Central memory CD8-positive, alpha-beta T cell (primary cell): ENCODE measurements at regions not wholly inside any gene's neighbourhood (a gene's known extent, or its start where the extent isn't known, plus 50 kb on each side); places are given as distances from the start of the nearest gene placed in this dataset.

Source experiments
- ATAC-seq: fragments of 150-1000 bp; cut with Tn5 transposase; replicated peaks from 2 replicates; pipeline ENCODE4 v1.10.0; 2022; ENCODE audit warnings: mild to moderate bottlenecking, moderate FRiP score, moderate number of reproducible peaks; ENCODE audit not compliant: poor library complexity, severe bottlenecking; ENCODE audit errors: extremely low read depth
- DNase-seq, 2 donors: peaks; one replicate each; pipeline ENCODE4 v3.0.0; 2021; ENCODE audit warnings: low spot score in 2 of 2
- H3K27ac Mint-ChIP-seq: one replicate; pipeline ENCODE4 v1.8.0; 2022; ENCODE audit warnings: low read depth, mild to moderate bottlenecking, moderate library complexity, mixed read lengths
- H3K27me3 Mint-ChIP-seq: one replicate; pipeline ENCODE4 v1.8.0; 2022; ENCODE audit warnings: mixed read lengths
- H3K36me3 Mint-ChIP-seq: one replicate; pipeline ENCODE4 v1.8.0; 2022; ENCODE audit warnings: mild to moderate bottlenecking, moderate library complexity, mixed read lengths; ENCODE audit not compliant: insufficient read depth
- H3K4me1 Mint-ChIP-seq: one replicate; pipeline ENCODE4 v1.8.0; 2022; ENCODE audit warnings: mixed read lengths
- H3K4me3 Mint-ChIP-seq: one replicate; pipeline ENCODE4 v1.8.0; 2022; ENCODE audit warnings: mild to moderate bottlenecking, moderate library complexity, mixed read lengths
- H3K9me3 Mint-ChIP-seq: one replicate; pipeline ENCODE4 v1.8.0; 2022; ENCODE audit warnings: mixed read lengths

DNA sequence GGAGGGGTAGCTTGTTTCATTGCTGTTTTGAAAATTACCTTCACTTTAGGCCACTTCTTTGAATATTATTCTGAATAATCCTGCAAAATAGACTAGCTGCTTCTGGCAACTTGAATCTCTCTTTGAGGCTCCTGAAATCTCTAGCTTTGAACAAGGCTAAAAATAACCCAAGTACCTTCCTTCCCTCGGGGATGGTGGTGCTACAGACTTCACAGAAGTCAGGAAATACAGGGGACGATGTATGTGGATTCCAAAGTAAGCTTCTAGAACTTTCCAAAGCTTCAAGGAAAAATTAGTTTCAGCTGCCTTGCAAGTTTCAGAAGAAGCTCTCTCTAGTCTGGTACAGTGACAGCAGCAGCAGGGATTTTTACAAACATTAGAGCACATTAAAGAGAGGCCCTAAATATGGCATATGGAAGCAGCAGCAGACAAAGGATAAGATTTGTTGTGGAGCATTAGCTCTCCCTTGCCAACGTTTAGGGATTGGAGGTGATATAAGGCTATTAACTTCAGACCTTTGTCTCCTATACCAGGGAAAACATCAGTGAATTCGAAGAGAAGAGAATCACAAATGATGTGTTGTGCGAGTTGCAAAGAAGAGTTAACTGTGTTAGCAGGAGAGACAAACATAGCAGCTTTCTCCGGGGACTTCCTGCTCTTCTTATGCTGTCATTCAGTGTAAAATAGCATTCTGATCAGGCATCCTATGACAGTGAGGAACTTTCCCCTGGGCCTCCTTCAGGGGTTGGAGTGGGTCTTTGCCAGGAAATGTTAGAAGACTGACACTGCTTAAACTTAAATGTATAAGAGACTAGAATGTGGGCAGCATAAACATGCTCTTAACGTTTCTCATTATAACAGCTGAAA, 783.0 kb upstream of the ARPP21 start:
- no peak overlapping the region for H3K27ac Mint-ChIP-seq
- no peaks in the 10 kb centered on the region for H3K27me3 Mint-ChIP-seq
- no peak for DNase-seq
- no peaks in the 10 kb centered on the region for H3K36me3 Mint-ChIP-seq
- H3K4me1 Mint-ChIP-seq: no peaks in the 10 kb centered on the region
- no peak overlapping the region for H3K4me3 Mint-ChIP-seq
- peaks cover 14% of the 10 kb centered on the region for H3K9me3 Mint-ChIP-seq
- no peak for ATAC-seq

DNA sequence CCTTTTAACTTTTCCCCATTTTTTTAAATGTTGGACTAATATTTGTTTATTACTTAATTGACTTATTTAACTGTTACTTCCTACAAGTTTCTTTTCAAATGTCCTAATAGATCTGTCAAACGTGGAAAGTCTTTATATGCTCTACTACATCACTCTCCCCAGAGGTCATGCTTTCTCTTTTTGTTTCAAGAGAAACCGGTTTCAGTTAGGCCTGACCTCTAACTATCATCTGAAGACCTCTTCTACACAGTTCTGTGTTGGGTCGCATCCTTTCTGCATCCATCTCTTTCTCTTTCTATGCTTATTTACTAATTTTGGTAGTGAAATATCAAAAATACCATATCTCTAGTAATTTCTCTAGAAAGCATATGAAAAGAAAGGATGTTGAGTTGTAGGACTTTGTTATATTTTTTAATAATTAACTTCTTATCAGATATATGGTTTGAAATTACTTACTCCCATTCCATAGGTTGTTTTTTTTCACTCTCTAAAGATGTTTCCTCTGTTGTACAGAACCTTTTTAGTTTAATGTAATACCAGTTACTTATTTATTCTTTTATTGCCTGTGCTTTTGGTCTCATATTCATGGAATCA, 781.2 kb upstream of the ARPP21 start:
- no peak overlapping the region for H3K27ac Mint-ChIP-seq
- H3K27me3 Mint-ChIP-seq: no peaks in the 10 kb centered on the region
- ATAC-seq (no peak), DNase-seq (no peak)
- no peaks in the 10 kb centered on the region for H3K36me3 Mint-ChIP-seq
- H3K4me3 Mint-ChIP-seq: no peak overlapping the region
- H3K9me3 Mint-ChIP-seq: peaks cover 11% of the 10 kb centered on the region
- no peaks in the 10 kb centered on the region for H3K4me1 Mint-ChIP-seq

DNA sequence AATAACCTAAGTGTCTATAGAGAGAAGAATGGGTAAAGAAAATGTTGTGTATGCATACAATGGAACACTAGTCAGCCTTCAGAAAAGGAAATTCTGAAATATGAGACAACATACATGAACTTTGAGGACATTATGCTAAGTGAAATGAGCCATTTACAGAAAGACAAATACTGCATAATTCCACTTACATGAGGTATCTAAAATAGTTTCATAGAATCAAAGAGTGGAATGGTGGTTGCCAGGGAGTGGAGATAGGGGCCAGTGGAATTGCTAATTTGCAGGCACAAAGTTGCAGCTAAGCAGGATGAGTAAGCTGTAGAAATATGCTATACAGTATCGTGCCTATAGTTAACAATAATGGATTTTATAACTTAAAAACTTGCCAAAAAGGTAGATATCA, 779.6 kb upstream of the ARPP21 start:
- ATAC-seq (no peak), DNase-seq (no peak)
- Mint-ChIP-seq H3K4me3 (no peak overlapping the region), H3K27ac (no peak overlapping the region), H3K9me3 (peaks cover 9% of the 10 kb centered on the region), H3K27me3 (no peaks in the 10 kb centered on the region), H3K36me3 (peaks cover 2% of the 10 kb centered on the region), H3K4me1 (no peaks in the 10 kb centered on the region)

DNA sequence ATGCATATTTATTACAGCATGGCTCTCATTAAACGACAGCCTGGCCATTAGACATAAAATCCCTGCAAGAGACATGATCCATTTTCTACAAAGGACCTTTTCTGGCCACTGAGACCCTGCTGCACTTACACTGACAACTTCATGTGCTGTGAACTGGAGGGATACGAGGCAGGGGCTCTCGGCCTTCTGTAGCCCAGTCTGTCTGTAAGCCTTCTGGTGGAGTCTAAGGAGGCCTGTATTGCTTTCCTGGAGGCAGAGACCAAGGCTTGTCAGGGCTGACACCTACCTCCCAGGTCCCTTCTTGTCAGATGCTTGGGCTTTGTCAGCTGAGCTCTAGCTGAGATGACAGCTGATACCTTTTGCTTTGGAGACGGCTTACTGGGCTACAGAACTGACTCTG, 776.9 kb upstream of the ARPP21 start:
- ATAC-seq: no peak
- no peak for DNase-seq
- H3K27me3 Mint-ChIP-seq: no peaks in the 10 kb centered on the region

DNA sequence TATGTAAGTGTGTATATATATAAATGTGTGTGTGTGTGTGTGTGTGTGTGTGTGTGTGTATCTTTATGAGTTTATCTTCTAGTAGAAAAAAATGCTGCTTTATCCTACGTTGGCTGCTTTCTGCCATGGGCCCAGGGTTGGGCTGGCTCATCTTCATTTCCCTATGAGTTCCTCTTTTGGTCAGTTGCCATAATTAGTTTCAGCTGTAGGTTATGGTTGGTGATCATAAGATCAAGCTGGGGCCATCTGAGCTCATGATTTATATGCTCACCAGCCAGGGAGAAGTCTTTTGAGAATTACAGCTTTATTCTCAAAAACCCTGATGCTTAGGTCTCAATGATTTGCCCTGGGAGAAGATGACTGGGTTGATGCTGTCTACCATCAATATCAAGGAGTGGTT, 775.8 kb upstream of the ARPP21 start:
- peaks cover 19% of the 10 kb centered on the region for H3K9me3 Mint-ChIP-seq
- DNase-seq: no peak
- no peak for ATAC-seq

More for the DNA sequence above, 776.9 kb upstream of the ARPP21 start:
- Mint-ChIP-seq H3K36me3 (peaks cover 2% of the 10 kb centered on the region), H3K27ac (no peak overlapping the region), H3K9me3 (peaks cover 14% of the 10 kb centered on the region), H3K4me3 (no peak overlapping the region), H3K4me1 (no peaks in the 10 kb centered on the region)

DNA sequence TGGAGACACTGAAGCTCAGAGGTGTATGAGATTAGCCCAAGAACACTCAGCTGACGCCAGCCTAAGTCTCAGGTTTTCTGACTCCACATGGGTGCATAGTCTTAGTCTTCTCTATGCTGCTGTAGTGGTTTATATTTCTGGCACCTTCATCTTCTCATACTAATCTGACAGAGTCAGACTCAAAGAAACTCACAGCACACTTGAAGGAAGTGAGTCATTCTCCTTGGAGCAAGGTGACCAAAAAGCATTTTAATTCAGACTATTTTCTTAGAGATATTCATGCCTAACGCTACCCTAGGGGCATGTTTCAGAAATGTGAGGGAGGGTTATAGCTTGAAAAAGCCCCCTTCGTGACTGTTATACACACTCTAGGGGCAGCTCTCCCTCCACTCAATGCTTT, 775.3 kb upstream of the ARPP21 start:
- Mint-ChIP-seq H3K27me3 (no peaks in the 10 kb centered on the region), H3K36me3 (peaks cover 2% of the 10 kb centered on the region), H3K4me1 (no peaks in the 10 kb centered on the region), H3K9me3 (peaks cover 22% of the 10 kb centered on the region), H3K4me3 (no peak overlapping the region), H3K27ac (no peak overlapping the region)
- DNase-seq (no peak), ATAC-seq (no peak)

More for the DNA sequence above, 775.8 kb upstream of the ARPP21 start:
- Mint-ChIP-seq H3K27ac (no peak overlapping the region), H3K4me3 (no peak overlapping the region), H3K27me3 (no peaks in the 10 kb centered on the region), H3K36me3 (peaks cover 2% of the 10 kb centered on the region), H3K4me1 (no peaks in the 10 kb centered on the region)

DNA sequence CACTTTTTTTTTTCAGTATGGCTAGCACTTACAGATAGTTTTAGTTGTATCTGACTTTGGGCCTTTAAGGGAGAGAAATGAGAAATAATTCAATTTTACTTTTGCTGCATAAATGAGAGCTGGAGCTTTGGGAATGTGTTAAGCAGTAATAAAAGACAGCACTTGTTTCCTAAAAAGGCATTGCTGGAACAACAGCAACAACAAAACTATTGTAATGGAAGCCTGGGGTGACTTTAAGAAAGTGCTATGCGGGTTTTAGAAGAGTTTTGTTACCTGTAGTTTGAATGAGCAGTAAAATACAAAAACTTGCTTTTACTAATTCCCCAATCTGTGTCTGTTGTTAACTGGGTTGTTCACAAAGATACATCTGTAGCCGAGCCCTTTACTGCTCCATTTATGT, 774.0 kb upstream of the ARPP21 start:
- Mint-ChIP-seq H3K36me3 (peaks cover 4% of the 10 kb centered on the region), H3K27me3 (no peaks in the 10 kb centered on the region), H3K4me1 (no peaks in the 10 kb centered on the region), H3K4me3 (no peak overlapping the region), H3K9me3 (peaks cover 28% of the 10 kb centered on the region), H3K27ac (no peak overlapping the region)
- no peak for DNase-seq
- no peak for ATAC-seq

DNA sequence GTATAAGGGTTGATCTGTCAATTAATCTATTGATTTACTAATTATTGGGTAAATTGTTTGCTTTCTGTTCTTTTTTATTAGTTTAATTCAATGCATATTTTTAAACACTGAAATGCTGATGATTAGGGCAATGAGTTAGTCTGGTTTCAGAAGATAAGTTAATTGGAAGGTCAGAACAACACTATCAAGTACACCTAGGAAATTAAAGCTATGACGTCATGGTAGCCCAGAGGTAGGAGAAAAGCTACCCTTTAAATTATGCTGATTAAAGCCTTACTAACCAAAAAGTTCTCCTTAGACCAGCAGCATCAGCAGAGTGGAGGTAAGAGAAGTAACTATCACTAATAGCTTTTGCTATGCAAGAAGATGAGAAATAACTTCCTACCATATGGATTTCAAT, 770.4 kb upstream of the ARPP21 start:
- no peaks in the 10 kb centered on the region for H3K4me1 Mint-ChIP-seq
- ATAC-seq (no peak), DNase-seq (no peak)
- H3K9me3 Mint-ChIP-seq: peaks cover 19% of the 10 kb centered on the region
- no peak overlapping the region for H3K4me3 Mint-ChIP-seq
- no peaks in the 10 kb centered on the region for H3K27me3 Mint-ChIP-seq
- peaks cover 2% of the 10 kb centered on the region for H3K36me3 Mint-ChIP-seq
- H3K27ac Mint-ChIP-seq: no peak overlapping the region

DNA sequence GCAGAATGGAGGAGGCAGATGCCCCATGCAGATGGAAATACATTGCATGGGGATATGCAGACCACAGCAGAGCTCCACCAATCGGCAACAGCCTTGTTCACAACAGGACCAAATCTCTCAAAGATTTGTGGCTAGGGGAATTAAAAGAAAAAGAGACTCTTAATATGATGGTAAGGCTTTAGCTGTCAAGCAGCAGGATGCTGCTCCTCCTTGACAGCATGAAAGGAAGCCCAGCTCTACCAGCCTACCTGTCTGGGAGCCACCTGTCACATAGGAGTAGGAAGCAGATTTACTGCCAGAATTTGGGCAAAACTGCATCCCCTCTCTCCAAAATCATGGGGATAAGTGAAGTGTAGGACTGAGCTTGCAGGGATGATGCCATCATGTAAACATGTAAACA, 769.6 kb upstream of the ARPP21 start:
- no peak overlapping the region for H3K27ac Mint-ChIP-seq
- H3K36me3 Mint-ChIP-seq: peaks cover 2% of the 10 kb centered on the region

DNA sequence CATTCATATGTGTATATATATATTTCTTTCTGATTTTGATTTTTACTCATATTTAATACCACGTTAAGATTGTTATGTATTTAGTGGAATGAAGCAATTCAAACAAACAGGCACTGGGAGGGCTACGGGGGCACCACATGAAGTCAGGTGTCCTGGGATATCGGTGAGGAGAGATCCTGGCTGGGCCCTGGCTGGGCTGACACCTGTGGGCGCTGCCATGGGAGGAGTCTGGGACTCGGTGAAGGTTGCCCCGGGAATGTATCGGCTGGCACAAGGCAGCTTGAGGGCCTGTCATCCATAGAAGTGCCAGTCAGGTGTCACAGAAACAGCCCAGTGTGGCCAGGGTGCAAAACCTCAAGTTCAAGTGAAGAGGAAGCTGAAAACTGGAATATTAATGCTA, 766.9 kb upstream of the ARPP21 start:
- Mint-ChIP-seq H3K4me1 (no peaks in the 10 kb centered on the region), H3K27me3 (no peaks in the 10 kb centered on the region), H3K36me3 (peaks cover 2% of the 10 kb centered on the region), H3K9me3 (peaks cover 14% of the 10 kb centered on the region), H3K27ac (no peak overlapping the region), H3K4me3 (no peak overlapping the region)
- ATAC-seq: no peak
- no peak for DNase-seq

More for the DNA sequence above, 769.6 kb upstream of the ARPP21 start:
- ATAC-seq: no peak
- Mint-ChIP-seq H3K4me1 (no peaks in the 10 kb centered on the region), H3K9me3 (peaks cover 19% of the 10 kb centered on the region), H3K27me3 (no peaks in the 10 kb centered on the region), H3K4me3 (no peak overlapping the region)
- DNase-seq: no peak

DNA sequence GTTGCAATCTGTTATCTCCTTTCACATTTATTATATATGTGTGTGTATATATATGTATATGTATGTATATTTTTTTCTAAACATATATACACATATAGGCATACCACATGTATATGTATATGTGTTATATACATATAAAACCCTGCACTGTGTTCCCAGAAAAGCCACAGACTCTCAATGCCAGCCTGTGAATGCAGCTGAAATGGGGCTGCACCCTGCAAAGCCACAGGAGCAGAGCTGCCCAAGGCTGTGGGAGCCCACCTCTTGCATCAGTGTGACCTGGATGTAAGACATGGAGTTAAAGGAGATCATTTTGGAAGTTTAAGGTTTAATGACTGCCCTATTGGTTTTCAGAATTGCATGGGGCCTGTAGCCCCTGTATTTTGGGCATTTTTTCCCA, 762.3 kb upstream of the ARPP21 start:
- Mint-ChIP-seq H3K4me3 (no peak overlapping the region), H3K9me3 (no peaks in the 10 kb centered on the region)
- no peak for DNase-seq

DNA sequence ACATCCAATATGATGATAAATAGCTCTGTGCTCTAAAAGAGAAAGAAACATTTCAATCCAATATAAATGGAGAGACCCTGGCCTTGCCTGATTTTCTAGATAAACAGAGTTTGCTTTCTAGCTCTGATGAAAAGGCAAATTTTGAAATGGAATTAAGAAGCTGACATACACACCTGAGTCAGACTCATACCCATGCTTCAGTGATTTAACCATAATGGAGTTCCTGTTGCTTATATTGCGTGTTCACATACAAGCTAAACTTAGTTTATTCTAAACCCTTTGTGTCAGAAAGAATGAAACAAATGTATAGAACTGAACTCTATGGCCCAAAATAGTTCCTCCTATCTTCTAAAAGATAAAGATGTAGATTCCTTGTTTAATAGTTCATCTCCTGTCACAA, 760.8 kb upstream of the ARPP21 start:
- H3K36me3 Mint-ChIP-seq: no peaks in the 10 kb centered on the region
- ATAC-seq (no peak), DNase-seq (no peak)
- H3K4me1 Mint-ChIP-seq: no peaks in the 10 kb centered on the region
- H3K4me3 Mint-ChIP-seq: no peak overlapping the region
- H3K9me3 Mint-ChIP-seq: no peaks in the 10 kb centered on the region
- no peak overlapping the region for H3K27ac Mint-ChIP-seq
- H3K27me3 Mint-ChIP-seq: no peaks in the 10 kb centered on the region

More for the DNA sequence above, 762.3 kb upstream of the ARPP21 start:
- no peak for ATAC-seq
- no peaks in the 10 kb centered on the region for H3K4me1 Mint-ChIP-seq
- H3K27me3 Mint-ChIP-seq: no peaks in the 10 kb centered on the region
- H3K36me3 Mint-ChIP-seq: no peaks in the 10 kb centered on the region
- H3K27ac Mint-ChIP-seq: no peak overlapping the region

DNA sequence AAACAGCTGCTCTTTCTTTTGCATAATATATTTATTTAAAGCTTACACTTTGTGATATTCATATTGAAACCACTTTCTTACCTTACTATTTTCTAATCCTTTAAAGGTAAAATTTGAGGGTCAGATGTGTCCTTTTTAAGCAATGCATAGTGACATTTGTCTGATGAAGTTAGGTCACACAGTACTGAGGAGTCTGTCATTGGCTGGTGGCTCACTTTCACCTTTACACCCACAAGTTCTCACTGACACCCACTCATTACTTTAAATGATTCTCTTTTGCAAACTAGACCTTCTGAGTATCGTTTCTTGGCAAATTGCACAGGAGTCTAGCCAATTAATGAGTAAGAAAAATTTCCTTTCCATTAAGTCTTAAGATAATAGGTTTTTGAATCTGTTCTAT, 758.3 kb upstream of the ARPP21 start:
- Mint-ChIP-seq H3K27me3 (no peaks in the 10 kb centered on the region), H3K9me3 (peaks cover 3% of the 10 kb centered on the region)
- no peak for ATAC-seq

More for the DNA sequence above, 758.3 kb upstream of the ARPP21 start:
- DNase-seq: no peak
- Mint-ChIP-seq H3K36me3 (no peaks in the 10 kb centered on the region), H3K4me1 (no peaks in the 10 kb centered on the region), H3K27ac (no peak overlapping the region), H3K4me3 (no peak overlapping the region)
